Esophagus muscularis mucosa (tissue), 4 donors: ENCODE measurements at regions not wholly inside any gene's neighbourhood (a gene's known extent, or its start where the extent isn't known, plus 50 kb on each side); places are given as distances from the start of the nearest gene placed in this dataset.

Experiments
- DNase-seq: peaks from one replicate; pipeline ENCODE4 v3.0.0-alpha.2; 2017; ENCODE audit errors: extremely low spot score
- H3K27ac ChIP-seq, 4 donors: fragments of 200-600 bp; sonication (generic); replicated peaks in 1 of 4; 1 replicate in 3 of 4; 2 replicates in 1 of 4; pipeline ENCODE4 v1.5.1; 2016 to 2019; ENCODE audit warnings: mild to moderate bottlenecking in 1 of 4
- H3K27me3 ChIP-seq, 4 donors: fragments of 200-600 bp; sonication (generic); one replicate each; pipeline versions ENCODE4 v1.5.1 to v1.6.0; 2016 to 2019
- H3K36me3 ChIP-seq, 4 donors: fragments of 200-600 bp; sonication (generic); one replicate each; pipeline ENCODE4 v1.5.1; 2016 to 2019
- H3K4me1 ChIP-seq, 4 donors: fragments of 200-600 bp; sonication (generic); one replicate each; pipeline ENCODE4 v1.5.1; 2016 to 2019
- H3K4me3 ChIP-seq, 4 donors: fragments of 200-600 bp; sonication (generic); 1 replicate in 2 of 4; 2 replicates in 2 of 4; pipeline ENCODE4 v1.5.1; 2016 to 2019; ENCODE audit warnings: mild to moderate bottlenecking in 4 of 4, moderate library complexity in 1 of 4
- H3K9me3 ChIP-seq, 4 donors: fragments of 200-600 bp; sonication (generic); 1 replicate in 3 of 4; 2 replicates in 1 of 4; pipeline ENCODE4 v1.5.1; 2016 to 2019
- CTCF ChIP-seq, 3 experiments: fragments of 200-600 bp in 2 of 3; fragments of 450-650 bp in 1 of 3; sonication (generic) in 2 of 3; IDR thresholded peaks; one replicate each; pipeline ENCODE4 v1.5.1; 2017 to 2019; ENCODE audit warnings: antibody characterized with exemption in 3 of 3, mild to moderate bottlenecking in 2 of 3, moderate library complexity in 1 of 3
- EP300 ChIP-seq: sonication (generic); formaldehyde crosslinking; IDR thresholded peaks from one replicate; pipeline ENCODE4 v1.6.1; 2017; ENCODE audit warnings: antibody characterized with exemption
- POLR2A ChIP-seq: fragments of 450-650 bp; IDR thresholded peaks from one replicate; pipeline ENCODE4 v1.6.1; 2017; ENCODE audit warnings: antibody characterized with exemption, moderate library complexity, mild to moderate bottlenecking, low read depth
- POLR2AphosphoS5 ChIP-seq, 2 donors: sonication (generic); formaldehyde crosslinking; IDR thresholded peaks; one replicate each; pipeline ENCODE4 v1.6.1; 2017; ENCODE audit warnings: antibody characterized with exemption in 2 of 2
- WGBS: methylation state at CpG from one replicate; pipeline ENCODE4 v1.1.5; 2018; 5-methylcytosine and 5-hydroxymethylcytosine counted together
- intact Hi-C: fragments of 100-400 bp; cut with DNase I; formaldehyde crosslinking; loops from one replicate; pipeline ENCODE4 v1.15.1; 2023

- intact Hi-C loops, result no loop called here
- Histone ChIP-seq H3K4me1 (peaks cover 0 to 4% (median 1%) of the 10 kb centered on the region in 4 donors), H3K27me3 (no peaks in the 10 kb centered on the region), H3K36me3 (no peaks in the 10 kb centered on the region), H3K4me3 (no peak overlapping the region), H3K9me3 (peaks cover 0 to 6% (median 3%) of the 10 kb centered on the region in 4 donors), H3K27ac (no peak overlapping the region)
- DNase-seq, result no peak
- TF ChIP-seq POLR2A (no peak), EP300 (no peak), POLR2AphosphoS5 (IDR thresholded peaks at IDR 0.05) (no peak), CTCF (IDR thresholded peaks at IDR 0.05) (no peak)
- WGBS, result 97% methylated on average over 3 of the region's 3 CpGs
These were observed 199.1 kb upstream of the AKR1E2 start for GRCh38 chr10:4626919-4627318.

- intact Hi-C loops, result no loop called here
- no peak for TF ChIP-seq POLR2A
- WGBS, result 76% methylated on average over 1 of the region's 1 CpG
- Histone ChIP-seq H3K4me3 (no peak overlapping the region), H3K27me3 (no peaks in the 10 kb centered on the region), H3K27ac (peak overlapping the region in 1 of 4 donors; percentile 9), H3K4me1 (peaks cover 0 to 4% (median 1%) of the 10 kb centered on the region in 4 donors), H3K36me3 (no peaks in the 10 kb centered on the region), H3K9me3 (peaks cover 0 to 6% (median 3%) of the 10 kb centered on the region in 4 donors)
- DNase-seq, result no peak
These were observed 202.1 kb upstream of the AKR1E2 start for GRCh38 chr10:4623757-4624420.

DNA sequence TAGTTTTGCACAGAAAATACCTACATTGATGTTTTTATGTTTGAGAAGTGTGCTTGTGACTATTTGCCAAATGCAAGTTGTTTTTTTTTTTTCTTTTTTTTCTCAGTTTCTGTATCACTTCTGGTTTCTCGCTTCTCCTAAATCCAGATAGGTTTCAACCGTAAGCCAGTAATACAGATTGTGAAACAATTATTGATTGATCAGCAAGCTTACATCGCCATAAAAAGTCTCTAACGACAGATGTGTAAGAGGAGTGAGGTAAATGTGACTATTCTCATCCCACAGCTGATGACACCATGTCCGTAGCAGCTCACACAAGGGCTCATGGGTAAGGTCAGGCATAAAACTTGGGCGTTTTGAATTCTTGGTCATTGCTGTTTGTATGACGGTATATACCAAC is 202.8 kb upstream of the AKR1E2 start:
- H3K9me3 ChIP-seq, result peaks cover 0 to 6% (median 3%) of the 10 kb centered on the region in 4 donors

DNA sequence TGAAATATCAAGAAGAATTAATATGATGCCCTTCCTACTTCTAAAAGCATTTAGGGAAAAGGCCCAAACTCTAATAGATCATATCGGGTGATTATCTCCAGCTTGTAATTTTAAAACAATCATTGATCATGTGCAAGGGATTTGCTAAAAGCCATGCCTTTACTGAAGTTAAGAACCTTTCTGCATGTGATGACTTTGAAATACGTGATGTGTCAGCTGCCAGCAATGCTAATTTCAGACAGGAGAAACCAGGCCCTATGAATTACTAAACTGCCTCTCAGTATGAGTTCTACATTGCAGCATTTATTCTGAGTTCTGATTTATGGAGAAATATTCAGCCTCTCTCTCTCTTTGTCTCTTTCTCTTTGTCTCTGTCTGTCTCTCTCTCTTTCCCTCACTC is 203.6 kb upstream of the AKR1E2 start:
- H3K36me3 ChIP-seq, result no peaks in the 10 kb centered on the region
- no peak overlapping the region for H3K4me3 ChIP-seq
- no peaks in the 10 kb centered on the region for H3K27me3 ChIP-seq
- peaks cover 0 to 3% (median 1%) of the 10 kb centered on the region in 4 donors for H3K9me3 ChIP-seq
- H3K27ac ChIP-seq, result no peak overlapping the region
- 91% methylated on average over 2 of the region's 2 CpGs for WGBS
- intact Hi-C loops, result no loop called here
- no peak for TF ChIP-seq POLR2AphosphoS5 (IDR thresholded peaks at IDR 0.05)
- no peak for TF ChIP-seq POLR2A
- no peak for TF ChIP-seq CTCF (IDR thresholded peaks at IDR 0.05)
- no peak for TF ChIP-seq EP300
- H3K4me1 ChIP-seq, result peaks cover 0 to 4% (median 1%) of the 10 kb centered on the region in 4 donors
- no peak for DNase-seq

More for the DNA sequence above, 202.8 kb upstream of the AKR1E2 start:
- Histone ChIP-seq H3K4me3 (no peak overlapping the region), H3K27me3 (no peaks in the 10 kb centered on the region), H3K36me3 (no peaks in the 10 kb centered on the region), H3K4me1 (peaks cover 0 to 4% (median 1%) of the 10 kb centered on the region in 4 donors), H3K27ac (peak overlapping the region in 1 of 4 donors; percentile 9)
- WGBS, result 87% methylated on average over 7 of the region's 7 CpGs
- intact Hi-C loops, result no loop called here
- DNase-seq, result no peak
- TF ChIP-seq POLR2AphosphoS5 (IDR thresholded peaks at IDR 0.05), result no peak
- no peak for TF ChIP-seq POLR2A
- no peak for TF ChIP-seq CTCF (IDR thresholded peaks at IDR 0.05)
- no peak for TF ChIP-seq EP300

- Histone ChIP-seq H3K27me3 (no peaks in the 10 kb centered on the region), H3K4me3 (no peak overlapping the region), H3K36me3 (no peaks in the 10 kb centered on the region), H3K9me3 (peaks cover 0 to 16% (median 12%) of the 10 kb centered on the region in 4 donors), H3K27ac (no peak overlapping the region), H3K4me1 (no peaks in the 10 kb centered on the region)
- intact Hi-C loops, result no loop called here
- no peak for DNase-seq
- no peak for TF ChIP-seq EP300
- no peak for TF ChIP-seq POLR2A
- TF ChIP-seq POLR2AphosphoS5 (IDR thresholded peaks at IDR 0.05), result no peak
- TF ChIP-seq CTCF (IDR thresholded peaks at IDR 0.05), result no peak
- WGBS, result 75% methylated on average over 1 of the region's 1 CpG
These were observed 208.4 kb upstream of the AKR1E2 start for GRCh38 chr10:4617589-4617988.
